ENCODE measurements at regions not wholly inside any gene's neighbourhood (a gene's known extent, or its start where the extent isn't known, plus 50 kb on each side); places are given as distances from the start of the nearest gene placed in this dataset.

- ATAC-seq, result no peak
Measured at GRCh38 chr14:94994245-94994644, 163.1 kb downstream of the DICER1 start.

- ATAC-seq, result no peak
Measured at GRCh38 chr14:94992046-94992445, 165.3 kb downstream of the DICER1 start.

GRCh38 chr14:94989946-94990345 lies 167.4 kb downstream of the DICER1 start:
- ATAC-seq, result no peak

- no peak for ATAC-seq
Measured at GRCh38 chr14:94989417-94989816, 167.9 kb downstream of the DICER1 start.

- ATAC-seq, result no peak
Measured at GRCh38 chr14:94987409-94987808, 169.9 kb downstream of the DICER1 start.

GRCh38 chr14:94979891-94980290 lies 177.4 kb downstream of the DICER1 start:
- ATAC-seq, result no peak

- no peak for ATAC-seq
Measured at GRCh38 chr14:94977016-94977415, 180.3 kb downstream of the DICER1 start.

- ATAC-seq, result no peak
Measured at GRCh38 chr14:94975366-94975765, 182.0 kb downstream of the DICER1 start.

- ATAC-seq, result no peak
Measured at GRCh38 chr14:94974893-94975292, 182.4 kb downstream of the DICER1 start.

- ATAC-seq, result no peak
Measured at GRCh38 chr14:94974422-94974821, 182.9 kb downstream of the DICER1 start.

GRCh38 chr14:94971750-94972149 lies 185.6 kb downstream of the DICER1 start:
- ATAC-seq, result no peak

GRCh38 chr14:94970941-94971730 lies 186.2 kb downstream of the DICER1 start:
- no peak for ATAC-seq

GRCh38 chr14:94969766-94970165 lies 187.6 kb downstream of the DICER1 start:
- no peak for ATAC-seq

- ATAC-seq, result no peak
Measured at GRCh38 chr14:94966868-94967267, 190.5 kb downstream of the DICER1 start.

GRCh38 chr14:94966344-94966743 lies 191.0 kb downstream of the DICER1 start:
- ATAC-seq, result no peak

GRCh38 chr14:94965551-94966313 lies 191.6 kb downstream of the DICER1 start:
- ATAC-seq, result no peak

- ATAC-seq, result no peak
Measured at GRCh38 chr14:94964931-94965330, 192.4 kb downstream of the DICER1 start.

- no peak for ATAC-seq
Measured at GRCh38 chr14:94964181-94964580, 193.1 kb downstream of the DICER1 start.

- ATAC-seq, result no peak
Measured at GRCh38 chr14:94963051-94963450, 193.1 kb upstream of the GSC start.

GRCh38 chr14:94962166-94962575 lies 192.3 kb upstream of the GSC start:
- no peak for ATAC-seq

- ATAC-seq, result no peak
Measured at GRCh38 chr14:94961386-94962165, 191.7 kb upstream of the GSC start.

GRCh38 chr14:94960285-94961001 lies 190.5 kb upstream of the GSC start:
- no peak for ATAC-seq
